Stomach (tissue), 8 donors: ENCODE measurements at regions not wholly inside any gene's neighbourhood (a gene's known extent, or its start where the extent isn't known, plus 50 kb on each side); places are given as distances from the start of the nearest gene placed in this dataset.

ENCODE experiments used
- DNase-seq, 2 donors: peaks; one replicate each; pipeline versions ENCODE4 v3.0.0 to v3.0.0-alpha.2; 2013 to 2019
- H3K27ac ChIP-seq, 5 donors: fragments of 200-600 bp in 4 of 5; sonication (generic) in 4 of 5; one replicate each; pipeline ENCODE4 v1.5.1; 2013 to 2019; ENCODE audit warnings: mild to moderate bottlenecking in 1 of 5, moderate library complexity in 1 of 5
- H3K27me3 ChIP-seq, 3 donors: fragments of 200-600 bp; sonication (generic); one replicate each; pipeline ENCODE4 v1.5.1; 2017 to 2019; ENCODE audit warnings: mixed run types in 1 of 3
- H3K36me3 ChIP-seq, 4 donors: fragments of 200-600 bp; sonication (generic); 1 replicate in 3 of 4; 2 replicates in 1 of 4; pipeline ENCODE4 v1.5.1; 2016 to 2019
- H3K4me1 ChIP-seq, 4 donors: fragments of 200-600 bp; sonication (generic); one replicate each; pipeline ENCODE4 v1.5.1; 2016 to 2019
- H3K4me3 ChIP-seq, 4 donors: fragments of 200-600 bp; sonication (generic) in 3 of 4; one replicate each; pipeline ENCODE4 v1.5.1; 2016 to 2019; ENCODE audit warnings: mild to moderate bottlenecking in 1 of 4
- H3K9me3 ChIP-seq, 4 donors: fragments of 200-600 bp; sonication (generic); one replicate each; pipeline ENCODE4 v1.5.1; 2016 to 2019
- CTCF ChIP-seq, 7 experiments: fragments of 450-650 bp in 4 of 7; fragments of 200-600 bp in 3 of 7; sonication (generic) in 3 of 7; IDR thresholded peaks; one replicate each; pipeline ENCODE4 v1.5.1; 2016 to 2019; ENCODE audit warnings: antibody characterized with exemption in 7 of 7, control low read depth in 2 of 7, mild to moderate bottlenecking in 1 of 7
- EP300 ChIP-seq: sonication (generic); formaldehyde crosslinking; IDR thresholded peaks from one replicate; pipeline ENCODE4 v1.6.1; 2017; ENCODE audit warnings: antibody characterized with exemption
- POLR2A ChIP-seq, 4 donors: fragments of 450-650 bp; IDR thresholded peaks; one replicate each; pipeline ENCODE4 v1.6.1; 2016; ENCODE audit warnings: antibody characterized with exemption in 4 of 4, control low read depth in 2 of 4, mild to moderate bottlenecking in 1 of 4, moderate library complexity in 1 of 4
- POLR2AphosphoS5 ChIP-seq, 3 donors: sonication (generic); formaldehyde crosslinking; IDR thresholded peaks; one replicate each; pipeline ENCODE4 v1.6.1; 2016; ENCODE audit warnings: antibody characterized with exemption in 3 of 3
- whole genome bisulfite sequencing, 5 donors: extraction: QIAGEN DNeasy Blood & Tissue Kit in 3 of 5; methylation state at CpG; one replicate each; pipeline versions ENCODE4 v1.1.5 to v1.1.7; 2013 to 2018; 5-methylcytosine and 5-hydroxymethylcytosine counted together
- intact Hi-C: fragments of 100-400 bp; cut with DNase I; formaldehyde crosslinking; loops from one replicate; pipeline ENCODE4 v1.15.1; 2023; ENCODE audit warnings: low total_unique reads
- donor health status: healthy with polysubstance abuse.
- donor health status: Bipolar disorder and iron deficiency.
- donor health status: healthy.

GRCh38 chr4:23733476-23733875 lies 156.4 kb downstream of the PPARGC1A start:
- H3K36me3 ChIP-seq: no peaks in the 10 kb centered on the region
- no peaks in the 10 kb centered on the region for H3K27me3 ChIP-seq
- no peak for DNase-seq
- intact Hi-C loops: no loop called here
- H3K9me3 ChIP-seq: no peaks in the 10 kb centered on the region
- H3K4me1 ChIP-seq: no peaks in the 10 kb centered on the region
- no peak for TF ChIP-seq EP300
- no peak for TF ChIP-seq CTCF (IDR thresholded peaks at IDR 0.05)
- TF ChIP-seq POLR2A (IDR thresholded peaks at IDR 0.05): no peak
- TF ChIP-seq POLR2AphosphoS5 (IDR thresholded peaks at IDR 0.05): no peak
- no peak overlapping the region for H3K27ac ChIP-seq
- 75 to 86% (median 82%) methylated on average over 2 of the region's 2 CpGs for WGBS, 5 donors
- H3K4me3 ChIP-seq: no peak overlapping the region

GRCh38 chr4:23730998-23731397 lies 158.8 kb downstream of the PPARGC1A start:
- intact Hi-C loops: no loop called here
- H3K27ac ChIP-seq: no peak overlapping the region
- no peaks in the 10 kb centered on the region for H3K4me1 ChIP-seq
- TF ChIP-seq EP300 (no peak), CTCF (IDR thresholded peaks at IDR 0.05) (no peak), POLR2A (IDR thresholded peaks at IDR 0.05) (no peak), POLR2AphosphoS5 (IDR thresholded peaks at IDR 0.05) (no peak)
- no peaks in the 10 kb centered on the region for H3K36me3 ChIP-seq
- no peak overlapping the region for H3K4me3 ChIP-seq
- no peaks in the 10 kb centered on the region for H3K9me3 ChIP-seq
- DNase-seq: no peak
- no peaks in the 10 kb centered on the region for H3K27me3 ChIP-seq

- no peaks in the 10 kb centered on the region for H3K4me1 ChIP-seq
- TF ChIP-seq CTCF (IDR thresholded peaks at IDR 0.05) (no peak), POLR2A (IDR thresholded peaks at IDR 0.05) (no peak), POLR2AphosphoS5 (IDR thresholded peaks at IDR 0.05) (no peak), EP300 (no peak)
- no peak overlapping the region for H3K27ac ChIP-seq
- no peaks in the 10 kb centered on the region for H3K9me3 ChIP-seq
- no peaks in the 10 kb centered on the region for H3K36me3 ChIP-seq
- no peaks in the 10 kb centered on the region for H3K27me3 ChIP-seq
- H3K4me3 ChIP-seq: no peak overlapping the region
- intact Hi-C loops: no loop called here
- no peak for DNase-seq
These were observed 160.9 kb downstream of the PPARGC1A start for GRCh38 chr4:23728971-23729370.

GRCh38 chr4:23728393-23728792 lies 161.5 kb downstream of the PPARGC1A start:
- no peaks in the 10 kb centered on the region for H3K4me1 ChIP-seq
- intact Hi-C loops: no loop called here
- no peaks in the 10 kb centered on the region for H3K27me3 ChIP-seq
- no peaks in the 10 kb centered on the region for H3K9me3 ChIP-seq
- H3K4me3 ChIP-seq: no peak overlapping the region
- no peak for DNase-seq
- H3K27ac ChIP-seq: no peak overlapping the region
- no peaks in the 10 kb centered on the region for H3K36me3 ChIP-seq
- TF ChIP-seq POLR2A (IDR thresholded peaks at IDR 0.05): no peak
- no peak for TF ChIP-seq POLR2AphosphoS5 (IDR thresholded peaks at IDR 0.05)

- H3K27ac ChIP-seq: no peak overlapping the region
- TF ChIP-seq POLR2A (IDR thresholded peaks at IDR 0.05) (no peak), POLR2AphosphoS5 (IDR thresholded peaks at IDR 0.05) (no peak), EP300 (no peak), CTCF (IDR thresholded peaks at IDR 0.05) (no peak)
- H3K9me3 ChIP-seq: no peaks in the 10 kb centered on the region
- intact Hi-C loops: no loop called here
- 30 to 69% (median 53%) methylated on average over 2 of the region's 2 CpGs for WGBS, 5 donors
- H3K4me1 ChIP-seq: no peaks in the 10 kb centered on the region
- no peaks in the 10 kb centered on the region for H3K27me3 ChIP-seq
- no peak for DNase-seq
- H3K4me3 ChIP-seq: no peak overlapping the region
- H3K36me3 ChIP-seq: no peaks in the 10 kb centered on the region
These were observed 169.3 kb downstream of the PPARGC1A start for GRCh38 chr4:23720556-23720955.
